ENCODE measurements at regions not wholly inside any gene's neighbourhood (a gene's known extent, or its start where the extent isn't known, plus 50 kb on each side); places are given as distances from the start of the nearest gene placed in this dataset.

- H3K27me3 ChIP-seq (replicated peaks in 1 of 4; ENCODE audit: control insufficient read depth in 3 of 4, extremely low read depth in 1 of 4, insufficient read depth in 3 of 4, low read length in 3 of 4), result peaks cover 0 to 5% (median 3%) of the 10 kb centered on the region in 4 experiments; a peak in 3 of 7 replicates
- no peak for FAIRE-seq
- WGBS, 2 experiments (ENCODE audit: extremely low coverage in 1 of 2, insufficient coverage in 1 of 2, insufficient read length in 1 of 2, insufficient replicate concordance in 2 of 2, low coverage in 1 of 2, low lambda C conversion rate in 2 of 2, missing lambda C conversion rate in 1 of 2), result 81% methylated on average over 5 of the region's 5 CpGs; no CpG with 5 or more reads in 1 of the 2 experiments
These were observed 247.8 kb downstream of the OTUD1 start for GRCh38 chr10:23686722-23687121.

More at GRCh38 chr10:23686722-23687121, 247.8 kb downstream of the OTUD1 start:
- no peak overlapping the region for H3K4ac ChIP-seq (replicated peaks; ENCODE audit: insufficient read length, low read depth, low read length)
- no peaks in the 10 kb centered on the region for H4K20me1 ChIP-seq (replicated peaks in 1 of 2; ENCODE audit: control insufficient read depth in 1 of 2, insufficient read depth in 2 of 2, low read length in 2 of 2)
- H4K5ac ChIP-seq (ENCODE audit: insufficient read length, low read depth, low read length), result no peak overlapping the region
- H3K56ac ChIP-seq (replicated peaks; ENCODE audit: insufficient read length, low read depth, low read length), result no peak overlapping the region
- no peak overlapping the region for H3K4me2 ChIP-seq (ENCODE audit: insufficient read depth in 1 of 2, low read depth in 2 of 2, low read length in 2 of 2)
- H3K4me3 ChIP-seq (ENCODE audit: extremely low read depth in 1 of 4, insufficient read depth in 2 of 4, low read depth in 3 of 4, low read length in 4 of 4), result no peak overlapping the region
- ChIA-PET CTCF (ENCODE audit: partially characterized antibody) (interaction anchor here (0.5 to 1.2 kb wide), 4 partner anchors 9 to 887 kb away, joined by 3 read pairs; no protein-coding TSS in a partner anchor), POLR2A (ENCODE audit: partially characterized antibody) (no interaction called here)
- no peak overlapping the region for H2BK20ac ChIP-seq (ENCODE audit: low read length)
- H3K36me3 ChIP-seq (ENCODE audit: control insufficient read depth in 2 of 4, insufficient read depth in 4 of 4, low read length in 3 of 4), result no peaks in the 10 kb centered on the region
- no peak overlapping the region for H2AK5ac ChIP-seq (ENCODE audit: low read depth, low read length)
- no peak overlapping the region for H3K27ac ChIP-seq (ENCODE audit: low read depth, low read length)
- H3K4me1 ChIP-seq (replicated peaks in 1 of 4; ENCODE audit: control insufficient read depth in 3 of 4, insufficient read depth in 4 of 4, low read length in 3 of 4), result no peaks in the 10 kb centered on the region
- no peak overlapping the region for H2BK15ac ChIP-seq (ENCODE audit: low read length)
- DNase-seq (ENCODE audit: low read depth in 1 of 2, low spot score in 2 of 2), result no peak
- H3K79me2 ChIP-seq (ENCODE audit: control insufficient read depth in 1 of 2, insufficient read depth in 2 of 2, low read length in 2 of 2), result no peaks in the 10 kb centered on the region
- H2BK5ac ChIP-seq (ENCODE audit: low read depth, low read length), result no peak overlapping the region
- H2BK120ac ChIP-seq (replicated peaks; ENCODE audit: low read depth, low read length), result no peak overlapping the region
- H2AFZ ChIP-seq (ENCODE audit: low read length), result no peak overlapping the region
- H3K23me2 ChIP-seq (ENCODE audit: low read depth, low read length), result no peaks in the 10 kb centered on the region
- H2BK12ac ChIP-seq (ENCODE audit: low read depth, low read length), result no peak overlapping the region
- H3K9ac ChIP-seq (replicated peaks in 1 of 4; ENCODE audit: extremely low read depth in 1 of 4, low read depth in 3 of 4, low read length in 3 of 4), result no peak overlapping the region
- no peaks in the 10 kb centered on the region for H3K9me3 ChIP-seq (ENCODE audit: insufficient read depth in 2 of 2, low read depth in 1 of 2, low read length in 1 of 2)
- H3K23ac ChIP-seq (ENCODE audit: insufficient read length), result no peak overlapping the region
- no peak overlapping the region for H3K18ac ChIP-seq (ENCODE audit: extremely low read depth, low read length)
- no peak overlapping the region for H4K8ac ChIP-seq (ENCODE audit: extremely low read depth, insufficient read depth, low read length)
- no peak overlapping the region for H4K91ac ChIP-seq (replicated peaks; ENCODE audit: insufficient read length, low read length)
- H3K79me1 ChIP-seq (ENCODE audit: low read depth, low read length), result no peaks in the 10 kb centered on the region
- TF ChIP-seq RBBP5 (IDR thresholded peaks at IDR 0.05; ENCODE audit: borderline replicate concordance, low read depth, low read length) (no peak), CEBPB (IDR thresholded peaks at IDR 0.05; ENCODE audit: low read depth, low read length) (no peak), CBX5 (IDR thresholded peaks at IDR 0.05; ENCODE audit: low read depth, low read length) (no peak), POLR2AphosphoS5 (IDR thresholded peaks at IDR 0.05; ENCODE audit: low read depth, low read length) (no peak), TAF7 (optimal IDR thresholded peaks at IDR 0.05; ENCODE audit: borderline replicate concordance, low read depth, low read length) (no peak), CTCF (IDR thresholded peaks at IDR 0.05; ENCODE audit: control extremely low read depth in 1 of 3, insufficient read depth in 1 of 3, low read depth in 1 of 3, low read length in 3 of 3) (peak in 2 of 3 experiments; percentile 2 to 32; a peak in 1 of 4 replicates), RAD21 (IDR thresholded peaks at IDR 0.05 in 1 of 2, conservative IDR thresholded peaks at IDR 0.05 in 1 of 2; ENCODE audit: low read depth in 2 of 2, low read length in 2 of 2) (peak; percentile 25 to 33; a peak in 2 of 4 replicates)
- no peak overlapping the region for H3K14ac ChIP-seq (ENCODE audit: insufficient read length)
